ENCODE measurements at regions not wholly inside any gene's neighbourhood (a gene's known extent, or its start where the extent isn't known, plus 50 kb on each side); places are given as distances from the start of the nearest gene placed in this dataset.
"Not testable (repeated sequence)": the region's sequence is repeated elsewhere in the genome, so short reads cannot be mapped to it uniquely, and the experiment has no call there.

DNA sequence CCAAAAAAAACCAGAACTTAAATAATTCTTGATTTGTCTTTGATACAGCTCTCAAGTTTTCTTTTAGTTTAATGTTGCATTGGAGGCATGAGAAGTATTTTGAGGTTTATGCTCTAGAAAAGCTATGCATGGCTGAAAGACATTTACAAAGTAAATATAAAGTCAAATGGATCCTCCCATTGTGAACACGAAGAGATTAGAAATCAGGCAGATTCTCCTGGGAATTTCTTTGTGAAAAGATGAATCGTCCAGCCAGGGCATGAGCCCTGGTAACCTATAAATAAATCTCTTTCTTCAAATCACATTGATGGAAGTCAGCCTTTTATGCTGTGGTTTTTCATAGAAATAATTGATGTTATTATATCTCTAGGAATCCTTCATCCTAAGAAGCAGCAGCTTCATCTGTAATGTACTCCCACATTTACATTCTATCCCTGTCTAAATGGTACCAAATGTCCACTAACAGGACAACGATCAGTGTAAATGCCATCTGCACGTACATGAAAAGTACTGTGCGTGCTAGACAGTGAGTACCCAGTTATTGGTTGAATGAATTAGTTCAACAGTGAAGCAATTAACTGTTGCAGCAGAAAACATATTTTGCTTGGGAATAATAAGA, 143.6 kb downstream of the ALDH8A1 start:
- Histone ChIP-seq H3K4me2 (no peak overlapping the region), H3K27ac (no peak overlapping the region), H4K20me1 (ENCODE audit: low read depth) (no peaks in the 10 kb centered on the region), H3K9ac (no peak overlapping the region), H3F3A (ENCODE audit: low read depth) (no peaks in the 10 kb centered on the region), H3K4me3 (no peak overlapping the region), H3K4me1 (no peaks in the 10 kb centered on the region), H2AFZ (replicated peaks) (no peak overlapping the region), H3K9me3 (ENCODE audit: low read depth) (no peaks in the 10 kb centered on the region), H3K36me3 (no peaks in the 10 kb centered on the region), H3K79me2 (ENCODE audit: low read depth) (no peaks in the 10 kb centered on the region), H3K27me3 (no peaks in the 10 kb centered on the region)
- no peaks in the 10 kb centered on the region for H3K27me3 Mint-ChIP-seq (ENCODE audit: insufficient read depth, low read depth)
- H3K27ac Mint-ChIP-seq = no peak overlapping the region
- H3K9me3 Mint-ChIP-seq = no peaks in the 10 kb centered on the region
- no peak overlapping the region for H3K4me3 Mint-ChIP-seq
- no peaks in the 10 kb centered on the region for H3K4me1 Mint-ChIP-seq
- DNase-seq (ENCODE audit: low spot score) = no peak
- H3K36me3 Mint-ChIP-seq = no peaks in the 10 kb centered on the region
- TF ChIP-seq EZH2phosphoT487 (IDR thresholded peaks at IDR 0.05) = no peak
- TF ChIP-seq, protein P1, sequence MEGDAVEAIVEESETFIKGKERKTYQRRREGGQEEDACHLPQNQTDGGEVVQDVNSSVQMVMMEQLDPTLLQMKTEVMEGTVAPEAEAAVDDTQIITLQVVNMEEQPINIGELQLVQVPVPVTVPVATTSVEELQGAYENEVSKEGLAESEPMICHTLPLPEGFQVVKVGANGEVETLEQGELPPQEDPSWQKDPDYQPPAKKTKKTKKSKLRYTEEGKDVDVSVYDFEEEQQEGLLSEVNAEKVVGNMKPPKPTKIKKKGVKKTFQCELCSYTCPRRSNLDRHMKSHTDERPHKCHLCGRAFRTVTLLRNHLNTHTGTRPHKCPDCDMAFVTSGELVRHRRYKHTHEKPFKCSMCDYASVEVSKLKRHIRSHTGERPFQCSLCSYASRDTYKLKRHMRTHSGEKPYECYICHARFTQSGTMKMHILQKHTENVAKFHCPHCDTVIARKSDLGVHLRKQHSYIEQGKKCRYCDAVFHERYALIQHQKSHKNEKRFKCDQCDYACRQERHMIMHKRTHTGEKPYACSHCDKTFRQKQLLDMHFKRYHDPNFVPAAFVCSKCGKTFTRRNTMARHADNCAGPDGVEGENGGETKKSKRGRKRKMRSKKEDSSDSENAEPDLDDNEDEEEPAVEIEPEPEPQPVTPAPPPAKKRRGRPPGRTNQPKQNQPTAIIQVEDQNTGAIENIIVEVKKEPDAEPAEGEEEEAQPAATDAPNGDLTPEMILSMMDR (IDR thresholded peaks at IDR 0.05) = no peak

GRCh38 chr6:134805168-134805567, 144.7 kb downstream of the ALDH8A1 start:
- no peak overlapping the region for H2AFZ ChIP-seq (replicated peaks)
- Mint-ChIP-seq H3K27ac (no peak overlapping the region), H3K4me3 (no peak overlapping the region)

GRCh38 chr6:134804311-134804710, 145.6 kb downstream of the ALDH8A1 start:
- H3K4me3 ChIP-seq; H3K9me3 Mint-ChIP-seq; H4K20me1 ChIP-seq (ENCODE audit: low read depth); H3K9me3 ChIP-seq (ENCODE audit: low read depth); H3K27me3 Mint-ChIP-seq (ENCODE audit: insufficient read depth, low read depth); H3K9ac ChIP-seq; H3K36me3 Mint-ChIP-seq; H3K79me2 ChIP-seq (ENCODE audit: low read depth); H3K36me3 ChIP-seq; DNase-seq (ENCODE audit: low spot score); H2AFZ ChIP-seq (replicated peaks); H3K4me1 Mint-ChIP-seq; H3K27ac Mint-ChIP-seq; H3K27me3 ChIP-seq; H3K4me3 Mint-ChIP-seq; H3F3A ChIP-seq (ENCODE audit: low read depth); H3K27ac ChIP-seq; H3K4me1 ChIP-seq; H3K4me2 ChIP-seq: not testable (repeated sequence)

More at GRCh38 chr6:134805168-134805567, 144.7 kb downstream of the ALDH8A1 start:
- H3K9me3 ChIP-seq (ENCODE audit: low read depth) = no peaks in the 10 kb centered on the region
- no peaks in the 10 kb centered on the region for H3K27me3 Mint-ChIP-seq (ENCODE audit: insufficient read depth, low read depth)
- no peaks in the 10 kb centered on the region for H3K4me1 Mint-ChIP-seq
- H3K27ac ChIP-seq = no peak overlapping the region
- no peaks in the 10 kb centered on the region for H3K4me1 ChIP-seq
- no peak overlapping the region for H3K4me2 ChIP-seq
- no peaks in the 10 kb centered on the region for H3F3A ChIP-seq (ENCODE audit: low read depth)
- no peak for DNase-seq (ENCODE audit: low spot score)
- H3K9ac ChIP-seq = no peak overlapping the region
- no peaks in the 10 kb centered on the region for H3K36me3 ChIP-seq
- TF ChIP-seq, protein P1 (IDR thresholded peaks at IDR 0.05) = no peak
- TF ChIP-seq EZH2 (IDR thresholded peaks at IDR 0.05) = no peak
- no peak for TF ChIP-seq EZH2phosphoT487 (IDR thresholded peaks at IDR 0.05)
- H3K27me3 ChIP-seq = no peaks in the 10 kb centered on the region
- no peaks in the 10 kb centered on the region for H3K79me2 ChIP-seq (ENCODE audit: low read depth)
- no peak overlapping the region for H3K4me3 ChIP-seq
- H3K36me3 Mint-ChIP-seq = no peaks in the 10 kb centered on the region
- H3K9me3 Mint-ChIP-seq = no peaks in the 10 kb centered on the region
- no peaks in the 10 kb centered on the region for H4K20me1 ChIP-seq (ENCODE audit: low read depth)

DNA sequence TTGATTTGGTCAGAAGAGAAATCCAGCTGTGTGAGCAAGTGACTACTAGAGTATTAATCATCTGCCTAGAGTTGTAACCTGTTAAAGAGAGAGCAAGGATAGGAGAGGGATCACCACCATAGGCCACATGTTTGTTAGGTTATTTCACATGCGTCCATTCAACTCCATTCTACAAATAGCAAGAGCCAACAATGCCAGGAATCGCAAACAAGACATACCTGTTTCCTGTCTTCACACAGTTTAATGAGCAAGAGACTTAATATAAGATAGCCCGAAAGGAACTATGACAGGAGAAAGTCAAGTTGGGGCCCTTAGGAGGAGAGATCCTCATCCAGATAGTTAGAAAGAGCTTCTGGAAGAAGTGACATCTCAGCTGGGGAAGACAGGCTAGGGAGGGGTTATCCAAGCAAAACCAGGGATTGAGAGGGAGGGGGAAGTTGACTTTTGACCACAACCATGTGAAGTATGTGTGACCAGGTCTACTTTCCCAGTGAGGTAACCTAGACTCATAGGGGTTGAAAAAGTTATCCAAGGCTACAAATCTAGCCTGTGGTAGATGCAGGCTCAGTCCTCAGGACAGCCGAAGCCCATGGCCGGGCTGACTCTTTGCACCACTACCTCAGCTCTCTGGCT, 147.4 kb downstream of the ALDH8A1 start:
- no peaks in the 10 kb centered on the region for H3K27me3 Mint-ChIP-seq (ENCODE audit: insufficient read depth, low read depth)
- TF ChIP-seq EZH2phosphoT487 (IDR thresholded peaks at IDR 0.05) = no peak
- TF ChIP-seq, protein P1 (IDR thresholded peaks at IDR 0.05) = no peak
- no peak for TF ChIP-seq EZH2 (IDR thresholded peaks at IDR 0.05)
- Histone ChIP-seq H3K79me2 (ENCODE audit: low read depth) (no peaks in the 10 kb centered on the region), H3K27me3 (no peaks in the 10 kb centered on the region), H3K4me2 (no peak overlapping the region), H3K9me3 (ENCODE audit: low read depth) (no peaks in the 10 kb centered on the region), H3K4me3 (no peak overlapping the region), H3K36me3 (no peaks in the 10 kb centered on the region), H3K4me1 (no peaks in the 10 kb centered on the region), H2AFZ (replicated peaks) (no peak overlapping the region), H3F3A (ENCODE audit: low read depth) (no peaks in the 10 kb centered on the region), H3K9ac (no peak overlapping the region), H3K27ac (no peak overlapping the region), H4K20me1 (ENCODE audit: low read depth) (no peaks in the 10 kb centered on the region)
- H3K4me3 Mint-ChIP-seq = no peak overlapping the region
- H3K4me1 Mint-ChIP-seq = no peaks in the 10 kb centered on the region
- H3K9me3 Mint-ChIP-seq = no peaks in the 10 kb centered on the region
- H3K36me3 Mint-ChIP-seq = no peaks in the 10 kb centered on the region
- no peak for DNase-seq (ENCODE audit: low spot score)
- no peak overlapping the region for H3K27ac Mint-ChIP-seq

Measured in neural progenitor cell (in vitro differentiated cells).